ENCODE measurements at regions not wholly inside any gene's neighbourhood (a gene's known extent, or its start where the extent isn't known, plus 50 kb on each side); places are given as distances from the start of the nearest gene placed in this dataset.

DNA sequence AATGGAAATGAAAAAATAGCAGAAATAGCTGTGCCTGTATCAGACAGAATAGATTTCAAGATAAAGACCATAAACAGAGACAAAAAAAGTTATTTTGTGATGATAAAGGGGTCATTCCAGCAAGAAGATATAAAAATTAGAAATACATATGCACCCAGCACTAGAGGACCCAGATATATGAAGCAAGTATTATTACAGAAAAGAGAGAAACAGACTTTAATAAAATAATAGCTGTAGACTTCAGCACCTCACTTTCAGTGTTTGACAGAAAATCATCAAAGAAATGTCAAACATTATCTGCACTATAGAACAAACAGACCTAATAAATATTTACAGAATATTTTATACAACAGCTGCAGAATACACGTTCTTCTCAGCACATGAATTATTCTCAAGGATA lies 783.7 kb downstream of the PLOD2 start:
- DNase-seq (ENCODE audit: low spot score): no peak
- Histone ChIP-seq H3K27me3 (replicated peaks; ENCODE audit: insufficient read depth) (no peaks in the 10 kb centered on the region), H3K27ac (no peak overlapping the region), H3K36me3 (no peaks in the 10 kb centered on the region), H3K9me3 (no peaks in the 10 kb centered on the region), H3K4me1 (replicated peaks) (no peaks in the 10 kb centered on the region), H3K4me3 (no peak overlapping the region)
- TF ChIP-seq, protein P1, sequence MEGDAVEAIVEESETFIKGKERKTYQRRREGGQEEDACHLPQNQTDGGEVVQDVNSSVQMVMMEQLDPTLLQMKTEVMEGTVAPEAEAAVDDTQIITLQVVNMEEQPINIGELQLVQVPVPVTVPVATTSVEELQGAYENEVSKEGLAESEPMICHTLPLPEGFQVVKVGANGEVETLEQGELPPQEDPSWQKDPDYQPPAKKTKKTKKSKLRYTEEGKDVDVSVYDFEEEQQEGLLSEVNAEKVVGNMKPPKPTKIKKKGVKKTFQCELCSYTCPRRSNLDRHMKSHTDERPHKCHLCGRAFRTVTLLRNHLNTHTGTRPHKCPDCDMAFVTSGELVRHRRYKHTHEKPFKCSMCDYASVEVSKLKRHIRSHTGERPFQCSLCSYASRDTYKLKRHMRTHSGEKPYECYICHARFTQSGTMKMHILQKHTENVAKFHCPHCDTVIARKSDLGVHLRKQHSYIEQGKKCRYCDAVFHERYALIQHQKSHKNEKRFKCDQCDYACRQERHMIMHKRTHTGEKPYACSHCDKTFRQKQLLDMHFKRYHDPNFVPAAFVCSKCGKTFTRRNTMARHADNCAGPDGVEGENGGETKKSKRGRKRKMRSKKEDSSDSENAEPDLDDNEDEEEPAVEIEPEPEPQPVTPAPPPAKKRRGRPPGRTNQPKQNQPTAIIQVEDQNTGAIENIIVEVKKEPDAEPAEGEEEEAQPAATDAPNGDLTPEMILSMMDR (IDR thresholded peaks at IDR 0.05): no peak
- TF ChIP-seq POLR2A (IDR thresholded peaks at IDR 0.05): no peak
- intact Hi-C loops (cut with DNase I): no loop called here
- WGBS: 37% methylated on average over 1 of the region's 1 CpG

DNA sequence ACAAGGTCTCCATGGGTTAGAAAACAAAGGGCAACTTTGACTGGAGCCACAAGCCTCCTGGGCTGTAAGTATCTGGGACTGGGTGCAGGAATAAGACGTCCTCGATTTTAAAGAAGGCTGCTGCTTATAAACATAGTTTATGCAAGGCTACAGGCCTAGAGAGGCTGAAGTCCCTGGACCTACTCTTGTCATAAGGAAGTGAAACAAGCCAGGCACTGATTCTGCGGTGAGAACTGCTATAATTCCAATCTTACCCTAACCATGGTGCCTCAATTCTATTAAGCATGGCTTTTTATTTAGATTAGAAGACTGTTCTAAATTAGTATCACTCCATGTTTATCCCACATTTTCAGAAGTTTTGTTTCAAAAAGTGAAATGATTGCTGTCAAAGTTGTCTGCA lies 777.6 kb downstream of the PLOD2 start:
- H3K4me3 ChIP-seq: no peak overlapping the region
- H3K9me3 ChIP-seq: no peaks in the 10 kb centered on the region
- no peaks in the 10 kb centered on the region for H3K36me3 ChIP-seq
- no peaks in the 10 kb centered on the region for H3K27me3 ChIP-seq (replicated peaks; ENCODE audit: insufficient read depth)
- TF ChIP-seq, protein P1 (IDR thresholded peaks at IDR 0.05): no peak
- TF ChIP-seq POLR2AphosphoS5 (IDR thresholded peaks at IDR 0.05) (no peak), POLR2A (IDR thresholded peaks at IDR 0.05) (no peak)
- DNase-seq (ENCODE audit: low spot score): no peak
- intact Hi-C loops (cut with DNase I): no loop called here
- no peaks in the 10 kb centered on the region for H3K4me1 ChIP-seq (replicated peaks)
- no peak overlapping the region for H3K27ac ChIP-seq
- WGBS: 97% methylated on average over 3 of the region's 3 CpGs

DNA sequence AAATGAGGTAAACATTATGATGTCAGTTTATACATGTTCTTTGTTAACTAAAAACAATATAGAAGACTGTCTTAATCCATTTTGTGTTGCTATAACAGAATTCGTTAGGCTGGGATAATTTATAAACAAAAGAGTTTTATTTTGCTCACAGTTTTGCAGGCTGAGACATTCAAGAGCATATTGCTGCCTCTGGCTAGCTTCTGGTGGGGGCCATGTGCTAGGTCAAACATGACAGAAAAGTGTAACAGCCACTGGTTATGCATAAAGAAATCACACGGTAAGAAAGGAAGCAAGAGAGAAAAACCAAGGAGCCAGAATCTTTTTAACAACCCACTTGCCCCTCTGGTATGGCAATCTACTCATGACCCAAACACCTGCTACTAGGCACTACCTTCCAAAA lies 776.7 kb downstream of the PLOD2 start:
- Histone ChIP-seq H3K27me3 (replicated peaks; ENCODE audit: insufficient read depth) (no peaks in the 10 kb centered on the region), H3K4me3 (no peak overlapping the region), H3K27ac (no peak overlapping the region), H3K4me1 (replicated peaks) (no peaks in the 10 kb centered on the region), H3K9me3 (no peaks in the 10 kb centered on the region), H3K36me3 (no peaks in the 10 kb centered on the region)
- 60% methylated on average over 2 of the region's 2 CpGs for WGBS
- DNase-seq (ENCODE audit: low spot score): no peak
- TF ChIP-seq POLR2A (IDR thresholded peaks at IDR 0.05): no peak
- TF ChIP-seq, protein P1 (IDR thresholded peaks at IDR 0.05): no peak
- TF ChIP-seq POLR2AphosphoS5 (IDR thresholded peaks at IDR 0.05): no peak
- intact Hi-C loops (cut with DNase I): no loop called here

DNA sequence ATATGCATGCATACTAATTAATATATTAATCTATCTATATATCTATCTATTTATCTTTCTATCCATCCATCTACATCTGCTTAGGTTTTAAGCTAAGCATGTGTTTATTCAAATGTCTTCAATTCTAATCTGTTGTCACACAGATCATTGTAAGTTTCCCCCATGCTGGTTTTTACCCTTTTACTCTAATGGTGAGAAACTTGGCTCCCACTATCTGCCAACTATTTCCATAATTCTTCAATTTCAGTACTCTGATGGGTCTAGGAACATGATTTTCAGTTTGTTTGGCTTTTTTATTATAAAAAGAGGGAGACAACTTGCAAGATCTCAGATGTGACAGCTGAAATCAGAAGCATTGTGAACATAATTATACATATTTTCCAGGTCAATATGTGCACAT lies 773.8 kb downstream of the PLOD2 start:
- Histone ChIP-seq H3K9me3 (no peaks in the 10 kb centered on the region), H3K27me3 (replicated peaks; ENCODE audit: insufficient read depth) (no peaks in the 10 kb centered on the region), H3K4me1 (replicated peaks) (no peaks in the 10 kb centered on the region), H3K4me3 (no peak overlapping the region), H3K36me3 (no peaks in the 10 kb centered on the region), H3K27ac (no peak overlapping the region)
- TF ChIP-seq POLR2A (IDR thresholded peaks at IDR 0.05) (no peak), POLR2AphosphoS5 (IDR thresholded peaks at IDR 0.05) (no peak)
- TF ChIP-seq, protein P1 (IDR thresholded peaks at IDR 0.05): no peak
- intact Hi-C loops (cut with DNase I): no loop called here
- DNase-seq (ENCODE audit: low spot score): no peak

DNA sequence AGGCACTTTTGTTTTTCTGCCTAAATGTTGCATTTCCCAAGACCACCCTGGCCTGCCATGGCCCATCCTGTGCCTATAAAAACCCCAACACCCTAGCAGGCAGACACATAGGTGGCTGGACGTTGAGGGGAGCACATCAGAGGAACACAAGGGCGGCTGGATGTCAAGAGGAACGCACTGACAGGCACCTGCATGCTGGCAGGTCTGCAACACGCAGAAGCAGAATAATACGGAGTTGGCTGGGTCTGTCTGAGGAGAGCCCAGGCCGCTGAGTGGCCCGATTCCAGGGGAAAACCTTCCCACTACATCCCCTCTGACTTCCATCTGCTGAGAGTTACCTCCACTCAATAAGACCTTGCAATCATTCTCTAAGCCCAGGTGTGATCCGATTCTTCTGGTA lies 765.6 kb downstream of the PLOD2 start:
- TF ChIP-seq, protein P1 (IDR thresholded peaks at IDR 0.05): no peak
- TF ChIP-seq POLR2AphosphoS5 (IDR thresholded peaks at IDR 0.05) (no peak), POLR2A (IDR thresholded peaks at IDR 0.05) (no peak)

More for the DNA sequence above, 765.6 kb downstream of the PLOD2 start:
- Histone ChIP-seq H3K27me3 (replicated peaks; ENCODE audit: insufficient read depth) (no peaks in the 10 kb centered on the region), H3K4me3 (no peak overlapping the region), H3K9me3 (no peaks in the 10 kb centered on the region), H3K4me1 (replicated peaks) (no peaks in the 10 kb centered on the region), H3K27ac (no peak overlapping the region), H3K36me3 (no peaks in the 10 kb centered on the region)
- 93% methylated on average over 8 of the region's 8 CpGs for WGBS
- intact Hi-C loops (cut with DNase I): no loop called here
- no peak for DNase-seq (ENCODE audit: low spot score)
